ENCODE measurements at regions not wholly inside any gene's neighbourhood (a gene's known extent, or its start where the extent isn't known, plus 50 kb on each side); places are given as distances from the start of the nearest gene placed in this dataset.

GRCh38 chrX:43581167-43581566 lies 74.9 kb upstream of the MAOA start:
- ATAC-seq = no peak
- TF ChIP-seq, protein P1, sequence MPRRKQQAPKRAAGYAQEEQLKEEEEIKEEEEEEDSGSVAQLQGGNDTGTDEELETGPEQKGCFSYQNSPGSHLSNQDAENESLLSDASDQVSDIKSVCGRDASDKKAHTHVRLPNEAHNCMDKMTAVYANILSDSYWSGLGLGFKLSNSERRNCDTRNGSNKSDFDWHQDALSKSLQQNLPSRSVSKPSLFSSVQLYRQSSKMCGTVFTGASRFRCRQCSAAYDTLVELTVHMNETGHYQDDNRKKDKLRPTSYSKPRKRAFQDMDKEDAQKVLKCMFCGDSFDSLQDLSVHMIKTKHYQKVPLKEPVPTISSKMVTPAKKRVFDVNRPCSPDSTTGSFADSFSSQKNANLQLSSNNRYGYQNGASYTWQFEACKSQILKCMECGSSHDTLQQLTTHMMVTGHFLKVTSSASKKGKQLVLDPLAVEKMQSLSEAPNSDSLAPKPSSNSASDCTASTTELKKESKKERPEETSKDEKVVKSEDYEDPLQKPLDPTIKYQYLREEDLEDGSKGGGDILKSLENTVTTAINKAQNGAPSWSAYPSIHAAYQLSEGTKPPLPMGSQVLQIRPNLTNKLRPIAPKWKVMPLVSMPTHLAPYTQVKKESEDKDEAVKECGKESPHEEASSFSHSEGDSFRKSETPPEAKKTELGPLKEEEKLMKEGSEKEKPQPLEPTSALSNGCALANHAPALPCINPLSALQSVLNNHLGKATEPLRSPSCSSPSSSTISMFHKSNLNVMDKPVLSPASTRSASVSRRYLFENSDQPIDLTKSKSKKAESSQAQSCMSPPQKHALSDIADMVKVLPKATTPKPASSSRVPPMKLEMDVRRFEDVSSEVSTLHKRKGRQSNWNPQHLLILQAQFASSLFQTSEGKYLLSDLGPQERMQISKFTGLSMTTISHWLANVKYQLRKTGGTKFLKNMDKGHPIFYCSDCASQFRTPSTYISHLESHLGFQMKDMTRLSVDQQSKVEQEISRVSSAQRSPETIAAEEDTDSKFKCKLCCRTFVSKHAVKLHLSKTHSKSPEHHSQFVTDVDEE (CRISPR knock-in tag; IDR thresholded peaks at IDR 0.05) = no peak
- TF ChIP-seq ZNF565 (CRISPR knock-in tag; conservative IDR thresholded peaks at IDR 0.05; ENCODE audit: low read depth) (no peak), CSRNP3 (CRISPR knock-in tag; IDR thresholded peaks at IDR 0.05) (no peak), POU6F1 (CRISPR knock-in tag; IDR thresholded peaks at IDR 0.05; ENCODE audit: borderline replicate concordance, low read depth) (no peak), RARB (CRISPR knock-in tag; IDR thresholded peaks at IDR 0.05) (no peak), GLIS3 (CRISPR knock-in tag; IDR thresholded peaks at IDR 0.05) (no peak), OSR1 (CRISPR knock-in tag; IDR thresholded peaks at IDR 0.05) (no peak), ZNF8 (CRISPR knock-in tag; IDR thresholded peaks at IDR 0.05) (no peak), ESRRG (CRISPR knock-in tag; IDR thresholded peaks at IDR 0.05) (no peak), TCF4 (CRISPR knock-in tag; IDR thresholded peaks at IDR 0.05; ENCODE audit: borderline replicate concordance) (no peak), ZNF70 (CRISPR knock-in tag; IDR thresholded peaks at IDR 0.05) (no peak), ZC3H10 (CRISPR knock-in tag; IDR thresholded peaks at IDR 0.05) (no peak), TOX (CRISPR knock-in tag; IDR thresholded peaks at IDR 0.05; ENCODE audit: borderline replicate concordance) (no peak), SNAI2 (CRISPR knock-in tag; IDR thresholded peaks at IDR 0.05) (no peak), PPARA (CRISPR knock-in tag; IDR thresholded peaks at IDR 0.05; ENCODE audit: borderline replicate concordance) (no peak), CSDC2 (CRISPR knock-in tag; IDR thresholded peaks at IDR 0.05) (no peak), BACH2 (CRISPR knock-in tag; IDR thresholded peaks at IDR 0.05; ENCODE audit: borderline replicate concordance) (no peak), ZFP30 (CRISPR knock-in tag; IDR thresholded peaks at IDR 0.05) (no peak)
- TF ChIP-seq, protein P2, sequence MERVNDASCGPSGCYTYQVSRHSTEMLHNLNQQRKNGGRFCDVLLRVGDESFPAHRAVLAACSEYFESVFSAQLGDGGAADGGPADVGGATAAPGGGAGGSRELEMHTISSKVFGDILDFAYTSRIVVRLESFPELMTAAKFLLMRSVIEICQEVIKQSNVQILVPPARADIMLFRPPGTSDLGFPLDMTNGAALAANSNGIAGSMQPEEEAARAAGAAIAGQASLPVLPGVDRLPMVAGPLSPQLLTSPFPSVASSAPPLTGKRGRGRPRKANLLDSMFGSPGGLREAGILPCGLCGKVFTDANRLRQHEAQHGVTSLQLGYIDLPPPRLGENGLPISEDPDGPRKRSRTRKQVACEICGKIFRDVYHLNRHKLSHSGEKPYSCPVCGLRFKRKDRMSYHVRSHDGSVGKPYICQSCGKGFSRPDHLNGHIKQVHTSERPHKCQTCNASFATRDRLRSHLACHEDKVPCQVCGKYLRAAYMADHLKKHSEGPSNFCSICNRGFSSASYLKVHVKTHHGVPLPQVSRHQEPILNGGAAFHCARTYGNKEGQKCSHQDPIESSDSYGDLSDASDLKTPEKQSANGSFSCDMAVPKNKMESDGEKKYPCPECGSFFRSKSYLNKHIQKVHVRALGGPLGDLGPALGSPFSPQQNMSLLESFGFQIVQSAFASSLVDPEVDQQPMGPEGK (CRISPR knock-in tag; IDR thresholded peaks at IDR 0.05; ENCODE audit: borderline replicate concordance) = no peak
- TF ChIP-seq, protein P3, sequence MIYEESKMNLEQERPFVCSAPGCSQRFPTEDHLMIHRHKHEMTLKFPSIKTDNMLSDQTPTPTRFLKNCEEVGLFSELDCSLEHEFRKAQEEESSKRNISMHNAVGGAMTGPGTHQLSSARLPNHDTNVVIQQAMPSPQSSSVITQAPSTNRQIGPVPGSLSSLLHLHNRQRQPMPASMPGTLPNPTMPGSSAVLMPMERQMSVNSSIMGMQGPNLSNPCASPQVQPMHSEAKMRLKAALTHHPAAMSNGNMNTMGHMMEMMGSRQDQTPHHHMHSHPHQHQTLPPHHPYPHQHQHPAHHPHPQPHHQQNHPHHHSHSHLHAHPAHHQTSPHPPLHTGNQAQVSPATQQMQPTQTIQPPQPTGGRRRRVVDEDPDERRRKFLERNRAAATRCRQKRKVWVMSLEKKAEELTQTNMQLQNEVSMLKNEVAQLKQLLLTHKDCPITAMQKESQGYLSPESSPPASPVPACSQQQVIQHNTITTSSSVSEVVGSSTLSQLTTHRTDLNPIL (CRISPR knock-in tag; IDR thresholded peaks at IDR 0.05; ENCODE audit: low read depth) = no peak

- no peak for ATAC-seq
- TF ChIP-seq ARNTL (CRISPR knock-in tag; IDR thresholded peaks at IDR 0.05; ENCODE audit: borderline replicate concordance, low read depth) = no peak
- TF ChIP-seq PPARA (CRISPR knock-in tag; IDR thresholded peaks at IDR 0.05; ENCODE audit: borderline replicate concordance) = no peak
- TF ChIP-seq, protein P3 (CRISPR knock-in tag; IDR thresholded peaks at IDR 0.05; ENCODE audit: low read depth) = no peak
- TF ChIP-seq ZFP3 (CRISPR knock-in tag; IDR thresholded peaks at IDR 0.05) = no peak
- TF ChIP-seq ZFP30 (CRISPR knock-in tag; IDR thresholded peaks at IDR 0.05) = no peak
- TF ChIP-seq POU6F1 (CRISPR knock-in tag; IDR thresholded peaks at IDR 0.05; ENCODE audit: borderline replicate concordance, low read depth) = no peak
- no peak for TF ChIP-seq TCF4 (CRISPR knock-in tag; IDR thresholded peaks at IDR 0.05; ENCODE audit: borderline replicate concordance)
- no peak for TF ChIP-seq TOX (CRISPR knock-in tag; IDR thresholded peaks at IDR 0.05; ENCODE audit: borderline replicate concordance)
- TF ChIP-seq ZNF8 (CRISPR knock-in tag; IDR thresholded peaks at IDR 0.05) = no peak
- TF ChIP-seq ZNF70 (CRISPR knock-in tag; IDR thresholded peaks at IDR 0.05) = no peak
- TF ChIP-seq RARB (CRISPR knock-in tag; IDR thresholded peaks at IDR 0.05) = no peak
- no peak for TF ChIP-seq CSRNP3 (CRISPR knock-in tag; IDR thresholded peaks at IDR 0.05)
- TF ChIP-seq BACH2 (CRISPR knock-in tag; IDR thresholded peaks at IDR 0.05; ENCODE audit: borderline replicate concordance) = no peak
- no peak for TF ChIP-seq ESRRG (CRISPR knock-in tag; IDR thresholded peaks at IDR 0.05)
These were observed 74.1 kb upstream of the MAOA start for GRCh38 chrX:43581888-43582539.
